PC-9 (cell line): ENCODE measurements at regions not wholly inside any gene's neighbourhood (a gene's known extent, or its start where the extent isn't known, plus 50 kb on each side); places are given as distances from the start of the nearest gene placed in this dataset.

Source experiments
- BruUV-seq: library from RNA; stranded (reverse); fragments of 400-500 nt; replicated peaks from 2 replicates; lab custom pipeline; 2021; lab: Mats Ljungman, UMichigan
- CTCF ChIA-PET: fragments of 300-600 bp; sonication (Branson Sonifier 250); formaldehyde crosslinking; loops from one replicate; lab custom pipeline; 2022; ENCODE audit warnings: antibody characterized with exemption; lab: Charles Lee
- POLR2A ChIA-PET: fragments of 300-600 bp; sonication (Branson Sonifier 250); formaldehyde crosslinking; loops from one replicate; lab custom pipeline; 2022; ENCODE audit warnings: antibody characterized with exemption; ENCODE audit not compliant: unreplicated experiment; lab: Charles Lee
- DNase-seq, 2 experiments: peaks; one replicate each; pipeline versions ENCODE4 v3.0.0 to v3.0.0-alpha.2; 2015 to 2022; ENCODE audit warnings: mixed read lengths in 1 of 2
- H2AFZ ChIP-seq: fragments of 200-600 bp; sonication (generic); 2 replicates; pipeline ENCODE4 v1.8.1; 2017; ENCODE audit warnings: antibody characterized with exemption
- H3F3A ChIP-seq: fragments of 200-600 bp; sonication (generic); 2 replicates; pipeline ENCODE4 v1.8.1; 2017; ENCODE audit warnings: antibody characterized with exemption, mild to moderate bottlenecking, low read depth; ENCODE audit not compliant: insufficient read depth
- H3K27ac ChIP-seq: fragments of 200-600 bp; sonication (generic); 2 replicates; pipeline ENCODE4 v1.6.1; 2016; ENCODE audit warnings: mixed run types
- H3K27me3 ChIP-seq: fragments of 200-600 bp; sonication (generic); 2 replicates; pipeline ENCODE4 v1.6.1; 2016; ENCODE audit warnings: low read depth, mixed run types; ENCODE audit not compliant: insufficient read depth
- H3K36me3 ChIP-seq: fragments of 200-600 bp; sonication (generic); 2 replicates; pipeline ENCODE4 v1.6.1; 2016; ENCODE audit warnings: low read depth, mixed run types
- H3K4me1 ChIP-seq: fragments of 200-600 bp; sonication (generic); replicated peaks from 2 replicates; pipeline ENCODE4 v1.6.1; 2016; ENCODE audit warnings: mixed run types; ENCODE audit not compliant: insufficient read depth
- H3K4me2 ChIP-seq: fragments of 200-600 bp; sonication (generic); 2 replicates; pipeline ENCODE4 v1.6.1; 2017; ENCODE audit warnings: mixed run types
- H3K4me3 ChIP-seq: fragments of 200-600 bp; sonication (generic); 2 replicates; pipeline ENCODE4 v1.6.1; 2016; ENCODE audit warnings: mixed run types
- H3K79me2 ChIP-seq: fragments of 200-600 bp; sonication (generic); 2 replicates; pipeline ENCODE4 v1.6.1; 2017; ENCODE audit warnings: low read depth, mixed run types
- H3K9me2 ChIP-seq: fragments of 200-600 bp; sonication (generic); 2 replicates; pipeline ENCODE4 v1.8.1; 2017; ENCODE audit warnings: mild to moderate bottlenecking; ENCODE audit not compliant: insufficient read depth
- H3K9me3 ChIP-seq: fragments of 200-600 bp; sonication (generic); 2 replicates; pipeline ENCODE4 v1.8.1; 2016; ENCODE audit warnings: low read depth; ENCODE audit not compliant: insufficient read depth
- H4K20me1 ChIP-seq: fragments of 200-600 bp; sonication (generic); 2 replicates; pipeline ENCODE4 v1.8.1; 2017; ENCODE audit not compliant: insufficient read depth
- CTCF ChIP-seq: fragments of 200-600 bp; sonication (generic); conservative IDR thresholded peaks from 2 replicates; pipeline ENCODE4 v1.6.1; 2017; ENCODE audit warnings: mixed run types, antibody characterized with exemption, mild to moderate bottlenecking, moderate library complexity
- EZH2 ChIP-seq: fragments of 200-600 bp; sonication (generic); IDR thresholded peaks from 2 replicates; pipeline ENCODE4 v1.8.0; 2017; ENCODE audit warnings: antibody characterized with exemption, low read depth
- intact Hi-C: fragments of 100-400 bp; cut with micrococcal nuclease; formaldehyde crosslinking; loops from one replicate; pipeline ENCODE4 v1.10.0; 2022; ENCODE audit not compliant: unreplicated experiment

GRCh38 chr22:47396105-47396504 is 633.7 kb downstream of the TBC1D22A start:
- Histone ChIP-seq H3K27me3 (peaks cover 91% of the 10 kb centered on the region), H3K36me3 (no peaks in the 10 kb centered on the region), H3K9me3 (no peaks in the 10 kb centered on the region), H3K4me3 (no peak overlapping the region), H3K27ac (no peak overlapping the region), H3F3A (no peaks in the 10 kb centered on the region), H2AFZ (no peak overlapping the region), H3K9me2 (no peaks in the 10 kb centered on the region), H3K79me2 (no peaks in the 10 kb centered on the region), H4K20me1 (no peaks in the 10 kb centered on the region), H3K4me2 (no peak overlapping the region), H3K4me1 (no peaks in the 10 kb centered on the region)
- TF ChIP-seq CTCF = no peak
- BruUV-seq = no TSS peak
- POLR2A ChIA-PET = no interaction called here
- intact Hi-C loops = no loop called here
- no peak for DNase-seq
- CTCF ChIA-PET = no interaction called here

- no peak overlapping the region for H2AFZ ChIP-seq
- H3K4me3 ChIP-seq = no peak overlapping the region
- H3K79me2 ChIP-seq = no peaks in the 10 kb centered on the region
- no peaks in the 10 kb centered on the region for H3K36me3 ChIP-seq
- H3K27ac ChIP-seq = no peak overlapping the region
- H3K9me2 ChIP-seq = no peaks in the 10 kb centered on the region
- BruUV-seq = no TSS peak
- intact Hi-C loops = no loop called here
- H3K4me2 ChIP-seq = no peak overlapping the region
- ChIA-PET POLR2A (no interaction called here), CTCF (no interaction called here)
- TF ChIP-seq CTCF = no peak
- no peaks in the 10 kb centered on the region for H4K20me1 ChIP-seq
- no peaks in the 10 kb centered on the region for H3K4me1 ChIP-seq
- H3K27me3 ChIP-seq = peaks cover 91% of the 10 kb centered on the region
- no peaks in the 10 kb centered on the region for H3F3A ChIP-seq
- DNase-seq = no peak
- no peaks in the 10 kb centered on the region for H3K9me3 ChIP-seq
Observed at GRCh38 chr22:47395481-47395880, 633.0 kb downstream of the TBC1D22A start.

DNA sequence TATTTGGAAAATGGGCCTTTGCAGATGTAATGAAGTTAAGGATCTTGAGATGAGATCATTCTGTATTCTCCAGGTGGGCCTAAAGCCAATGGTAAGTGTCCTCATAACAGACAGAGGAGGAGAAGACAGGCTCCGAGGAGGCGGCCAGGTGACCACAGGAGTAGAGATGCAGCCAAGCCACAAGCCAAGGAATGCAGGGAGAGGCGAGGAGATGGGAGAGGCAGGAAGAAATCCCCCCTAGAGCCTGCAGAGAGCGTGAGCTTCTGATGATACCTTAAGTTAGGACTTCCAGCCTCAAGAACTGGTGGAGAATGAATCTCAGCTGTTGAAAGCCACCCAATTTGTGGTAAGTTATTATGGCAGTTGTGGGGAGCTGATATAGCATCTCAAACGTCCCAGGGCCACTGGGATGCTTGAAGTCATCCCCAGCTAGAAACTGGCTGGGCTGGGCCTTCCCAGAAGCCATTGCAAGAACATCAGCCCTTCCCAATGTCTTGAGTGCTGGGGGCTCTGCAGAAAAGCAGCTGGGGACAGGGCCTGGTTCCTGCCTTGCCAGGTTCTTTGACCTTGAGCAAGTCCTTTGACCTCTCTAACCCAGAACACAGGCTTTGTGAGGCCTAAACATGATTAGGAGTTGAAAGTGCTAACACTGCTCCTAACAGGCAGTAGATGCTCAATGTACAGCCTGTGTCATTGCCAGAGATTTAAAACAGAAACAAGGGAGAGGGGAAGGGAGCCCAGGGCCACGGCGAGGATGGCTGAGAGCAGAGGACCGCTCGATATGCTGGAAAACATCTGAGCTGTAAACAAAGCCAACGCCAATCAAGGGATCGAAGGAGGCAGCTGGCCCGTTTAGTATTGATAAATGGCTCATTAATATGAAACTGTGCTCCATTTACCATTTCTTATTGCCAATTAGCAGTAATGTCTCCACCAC is 632.3 kb downstream of the TBC1D22A start:
- no peak overlapping the region for H3K27ac ChIP-seq
- ChIA-PET CTCF (no interaction called here), POLR2A (no interaction called here)
- no peak overlapping the region for H2AFZ ChIP-seq
- H3K27me3 ChIP-seq = peaks cover 92% of the 10 kb centered on the region
- H3K4me1 ChIP-seq = no peaks in the 10 kb centered on the region
- H3K36me3 ChIP-seq = no peaks in the 10 kb centered on the region
- H3K4me3 ChIP-seq = no peak overlapping the region
- DNase-seq = no peak
- no peaks in the 10 kb centered on the region for H4K20me1 ChIP-seq
- H3K79me2 ChIP-seq = no peaks in the 10 kb centered on the region
- no peaks in the 10 kb centered on the region for H3K9me3 ChIP-seq
- H3K4me2 ChIP-seq = no peak overlapping the region
- intact Hi-C loops = no loop called here
- TF ChIP-seq CTCF = no peak
- no peak for TF ChIP-seq EZH2
- no TSS peak for BruUV-seq
- no peaks in the 10 kb centered on the region for H3F3A ChIP-seq
- no peaks in the 10 kb centered on the region for H3K9me2 ChIP-seq
